ENCODE measurements at regions not wholly inside any gene's neighbourhood (a gene's known extent, or its start where the extent isn't known, plus 50 kb on each side); places are given as distances from the start of the nearest gene placed in this dataset.
"Not testable (repeated sequence)": the region's sequence is repeated elsewhere in the genome, so short reads cannot be mapped to it uniquely, and the experiment has no call there.

GRCh38 chr2:91477731-91478672 is 2786.5 kb downstream of the RPIA start:
- TF ChIP-seq CTCF (IDR thresholded peaks at IDR 0.05), result no peak
- Mint-ChIP-seq H3K36me3 (peaks cover 3 to 5% of the 10 kb centered on the region in 2 donors), H3K9me3 (peaks cover 0 to 19% (median 11%) of the 10 kb centered on the region in 7 donors), H3K4me1 (peaks cover 7% of the 10 kb centered on the region), H3K4me3 (peak overlapping the region; percentile 65 to 83), H3K27me3 (ENCODE audit: low read depth in 3 of 3) (peaks cover 30 to 56% (median 41%) of the 10 kb centered on the region in 3 donors), H3K27ac (no peak overlapping the region)
- peak overlapping the region; percentile 71 for H3K4me2 ChIP-seq (replicated peaks; ENCODE audit: extremely low read depth, low read length, poor library complexity, severe bottlenecking)
- intact Hi-C loops (cut with micrococcal nuclease), result no loop called here
- H3K27ac ChIP-seq (ENCODE audit: low read depth in 1 of 2, low read length in 2 of 2), result no peak overlapping the region
- H4K20me1 ChIP-seq (ENCODE audit: insufficient read depth, low read length), result no peaks in the 10 kb centered on the region
- peaks cover 22 to 43% of the 10 kb centered on the region in 2 donors for H3K27me3 ChIP-seq (ENCODE audit: control insufficient read depth in 2 of 2, insufficient read depth in 2 of 2, low read length in 2 of 2)
- peak overlapping the region; percentile 33 for H3K9ac ChIP-seq (ENCODE audit: insufficient read depth, low read length, poor library complexity, severe bottlenecking)
- peak overlapping the region; percentile 3 to 67 (median 33) for H3K4me3 ChIP-seq (replicated peaks in 1 of 3; ENCODE audit: low read depth in 2 of 3, low read length in 3 of 3)
- peak in 2 of 3 donors; percentile 39 to 40 for DNase-seq
- H3K9me3 ChIP-seq (replicated peaks in 1 of 2; ENCODE audit: control insufficient read depth in 1 of 2, insufficient read depth in 1 of 2, low read length in 2 of 2), result no peaks in the 10 kb centered on the region
- 1% methylated on average over 118 of the region's 123 CpGs for WGBS (ENCODE audit: insufficient coverage)
- H2AFZ ChIP-seq (ENCODE audit: insufficient read depth, low read depth, low read length, poor library complexity, severe bottlenecking), result peak overlapping the region; percentile 75
- no peaks in the 10 kb centered on the region for H3K79me2 ChIP-seq (ENCODE audit: insufficient read depth, low read length)
- H3K36me3 ChIP-seq (replicated peaks in 1 of 2; ENCODE audit: control insufficient read depth in 1 of 2, insufficient read depth in 2 of 2, low read length in 2 of 2), result no peaks in the 10 kb centered on the region
- peaks cover 15 to 16% of the 10 kb centered on the region in 2 donors for H3K4me1 ChIP-seq (ENCODE audit: control insufficient read depth in 1 of 2, insufficient read depth in 2 of 2, low read length in 2 of 2)

GRCh38 chr2:91478851-91479718 is 2787.6 kb downstream of the RPIA start:
- Histone ChIP-seq H3K27me3 (ENCODE audit: control insufficient read depth in 2 of 2, insufficient read depth in 2 of 2, low read length in 2 of 2) (peaks cover 22 to 41% of the 10 kb centered on the region in 2 donors), H3K4me3 (replicated peaks in 1 of 3; ENCODE audit: low read depth in 2 of 3, low read length in 3 of 3) (peak overlapping the region in 2 of 3 experiments; percentile 33 to 67), H2AFZ (ENCODE audit: insufficient read depth, low read depth, low read length, poor library complexity, severe bottlenecking) (peak overlapping the region; percentile 75), H3K4me1 (ENCODE audit: control insufficient read depth in 1 of 2, insufficient read depth in 2 of 2, low read length in 2 of 2) (peaks cover 15 to 16% of the 10 kb centered on the region in 2 donors), H3K4me2 (replicated peaks; ENCODE audit: extremely low read depth, low read length, poor library complexity, severe bottlenecking) (peak overlapping the region; percentile 71)
- H3K9ac ChIP-seq (ENCODE audit: insufficient read depth, low read length, poor library complexity, severe bottlenecking); intact Hi-C loops (cut with micrococcal nuclease); H4K20me1 ChIP-seq (ENCODE audit: insufficient read depth, low read length); H3K4me1 Mint-ChIP-seq; H3K79me2 ChIP-seq (ENCODE audit: insufficient read depth, low read length); H3K27ac ChIP-seq (ENCODE audit: low read depth in 1 of 2, low read length in 2 of 2); H3K9me3 ChIP-seq (replicated peaks in 1 of 2; ENCODE audit: control insufficient read depth in 1 of 2, insufficient read depth in 1 of 2, low read length in 2 of 2); H3K36me3 ChIP-seq (replicated peaks in 1 of 2; ENCODE audit: control insufficient read depth in 1 of 2, insufficient read depth in 2 of 2, low read length in 2 of 2); H3K36me3 Mint-ChIP-seq; H3K27ac Mint-ChIP-seq: not testable (repeated sequence)
- peaks cover 30 to 53% (median 39%) of the 10 kb centered on the region in 3 donors for H3K27me3 Mint-ChIP-seq (ENCODE audit: low read depth in 3 of 3)
- peak overlapping the region; percentile 70 to 89 for H3K4me3 Mint-ChIP-seq
- WGBS (ENCODE audit: insufficient coverage), result 3% methylated on average over 20 of the region's 70 CpGs
- H3K9me3 Mint-ChIP-seq, result peaks cover 0 to 19% (median 11%) of the 10 kb centered on the region in 7 donors
- peak in 1 of 3 donors; percentile 1 for DNase-seq
- TF ChIP-seq CTCF (IDR thresholded peaks at IDR 0.05), result peak; percentile 6

- not testable (repeated sequence) for H3K4me1 ChIP-seq (ENCODE audit: control insufficient read depth in 1 of 2, insufficient read depth in 2 of 2, low read length in 2 of 2); H3K4me2 ChIP-seq (replicated peaks; ENCODE audit: extremely low read depth, low read length, poor library complexity, severe bottlenecking)
Measured at GRCh38 chr2:91485226-91485625, 2793.8 kb downstream of the RPIA start.

More at GRCh38 chr2:91485226-91485625, 2793.8 kb downstream of the RPIA start:
- H3K27ac Mint-ChIP-seq; H3K79me2 ChIP-seq (ENCODE audit: insufficient read depth, low read length); H3K27ac ChIP-seq (ENCODE audit: low read depth in 1 of 2, low read length in 2 of 2); H3K4me3 ChIP-seq (replicated peaks in 1 of 3; ENCODE audit: low read depth in 2 of 3, low read length in 3 of 3); H3K9ac ChIP-seq (ENCODE audit: insufficient read depth, low read length, poor library complexity, severe bottlenecking); DNase-seq; H2AFZ ChIP-seq (ENCODE audit: insufficient read depth, low read depth, low read length, poor library complexity, severe bottlenecking); H3K9me3 Mint-ChIP-seq; H3K36me3 ChIP-seq (replicated peaks in 1 of 2; ENCODE audit: control insufficient read depth in 1 of 2, insufficient read depth in 2 of 2, low read length in 2 of 2); H3K36me3 Mint-ChIP-seq; H4K20me1 ChIP-seq (ENCODE audit: insufficient read depth, low read length); intact Hi-C loops (cut with micrococcal nuclease); H3K4me1 Mint-ChIP-seq; H3K9me3 ChIP-seq (replicated peaks in 1 of 2; ENCODE audit: control insufficient read depth in 1 of 2, insufficient read depth in 1 of 2, low read length in 2 of 2): not testable (repeated sequence)
- 17% methylated on average over 1 of the region's 4 CpGs for WGBS (ENCODE audit: insufficient coverage)
- H3K4me3 Mint-ChIP-seq, result peak overlapping the region in 1 of 2 donors; percentile 26
- H3K27me3 Mint-ChIP-seq (ENCODE audit: low read depth in 3 of 3), result peaks cover 3 to 19% (median 4%) of the 10 kb centered on the region in 3 donors
- peaks cover 5 to 11% of the 10 kb centered on the region in 2 donors for H3K27me3 ChIP-seq (ENCODE audit: control insufficient read depth in 2 of 2, insufficient read depth in 2 of 2, low read length in 2 of 2)
